ENCODE measurements at regions not wholly inside any gene's neighbourhood (a gene's known extent, or its start where the extent isn't known, plus 50 kb on each side); places are given as distances from the start of the nearest gene placed in this dataset.
"Not testable (repeated sequence)": the region's sequence is repeated elsewhere in the genome, so short reads cannot be mapped to it uniquely, and the experiment has no call there.

GRCh38 chr10:43925793-43926192 is 277.1 kb upstream of the ZNF32 start:
- no peak for DNase-seq (ENCODE audit: extremely low read depth, low read depth)
- no peak for TF ChIP-seq CTCF (IDR thresholded peaks at IDR 0.05; ENCODE audit: low read depth, low read length)

- DNase-seq (ENCODE audit: extremely low read depth, low read depth), result no peak
- no peak for TF ChIP-seq CTCF (IDR thresholded peaks at IDR 0.05; ENCODE audit: low read depth, low read length)
Observed at GRCh38 chr10:43923328-43923727, 274.6 kb upstream of the ZNF32 start.

GRCh38 chr10:43922335-43923280 is 273.9 kb upstream of the ZNF32 start:
- TF ChIP-seq CTCF (IDR thresholded peaks at IDR 0.05; ENCODE audit: low read depth, low read length), result no peak
- no peak for DNase-seq (ENCODE audit: extremely low read depth, low read depth)

GRCh38 chr10:43921881-43922280 is 273.2 kb upstream of the ZNF32 start:
- no peak for TF ChIP-seq CTCF (IDR thresholded peaks at IDR 0.05; ENCODE audit: low read depth, low read length)
- no peak for DNase-seq (ENCODE audit: extremely low read depth, low read depth)

GRCh38 chr10:43921478-43921877 is 272.8 kb upstream of the ZNF32 start:
- TF ChIP-seq CTCF (IDR thresholded peaks at IDR 0.05; ENCODE audit: low read depth, low read length), result no peak
- DNase-seq (ENCODE audit: extremely low read depth, low read depth), result no peak

- not testable (repeated sequence) for DNase-seq (ENCODE audit: extremely low read depth, low read depth)
Observed at GRCh38 chr10:43920236-43920758, 271.6 kb upstream of the ZNF32 start.

GRCh38 chr10:43913676-43914235 is 265.1 kb upstream of the ZNF32 start:
- no peak for DNase-seq (ENCODE audit: extremely low read depth, low read depth)
- no peak for TF ChIP-seq CTCF (IDR thresholded peaks at IDR 0.05; ENCODE audit: low read depth, low read length)
